HT1080 (cell line): ENCODE measurements at regions not wholly inside any gene's neighbourhood (a gene's known extent, or its start where the extent isn't known, plus 50 kb on each side); places are given as distances from the start of the nearest gene placed in this dataset.
A peak's percentile ranks its signal among the peaks of the same experiment; 100 is the strongest.

Experiments
- DNase-seq: peaks from one replicate; pipeline ENCODE4 v3.0.0-alpha.2; 2015; ENCODE audit warnings: low read depth

- DNase-seq: no peak
These were observed 147.9 kb upstream of the VANGL1 start for GRCh38 chr1:115493834-115494233.

GRCh38 chr1:115492880-115493279 lies 148.9 kb upstream of the VANGL1 start:
- DNase-seq: peak; percentile 62

- no peak for DNase-seq
These were observed 149.7 kb upstream of the VANGL1 start for GRCh38 chr1:115492019-115492595.

GRCh38 chr1:115491298-115492018 lies 150.3 kb upstream of the VANGL1 start:
- DNase-seq: no peak

- no peak for DNase-seq
These were observed 141.0 kb upstream of the NGF start for GRCh38 chr1:115479055-115479482.

- no peak for DNase-seq
These were observed 139.0 kb upstream of the NGF start for GRCh38 chr1:115477071-115477470.

- DNase-seq: peak; percentile 35
These were observed 138.6 kb upstream of the NGF start for GRCh38 chr1:115476616-115477015.

- no peak for DNase-seq
These were observed 137.9 kb upstream of the NGF start for GRCh38 chr1:115475901-115476300.

GRCh38 chr1:115475252-115475651 lies 137.2 kb upstream of the NGF start:
- DNase-seq: no peak

GRCh38 chr1:115473986-115474565 lies 136.0 kb upstream of the NGF start:
- DNase-seq: no peak

- DNase-seq: peak; percentile 87
These were observed 131.8 kb upstream of the NGF start for GRCh38 chr1:115469703-115470476.

- no peak for DNase-seq
These were observed 129.7 kb upstream of the NGF start for GRCh38 chr1:115467790-115468189.

GRCh38 chr1:115467196-115467595 lies 129.1 kb upstream of the NGF start:
- DNase-seq: no peak

GRCh38 chr1:115466433-115466832 lies 128.4 kb upstream of the NGF start:
- no peak for DNase-seq

GRCh38 chr1:115465802-115466363 lies 127.8 kb upstream of the NGF start:
- no peak for DNase-seq

- no peak for DNase-seq
These were observed 125.3 kb upstream of the NGF start for GRCh38 chr1:115463347-115463746.

- DNase-seq: no peak
These were observed 124.6 kb upstream of the NGF start for GRCh38 chr1:115462566-115463076.

- DNase-seq: no peak
These were observed 123.5 kb upstream of the NGF start for GRCh38 chr1:115461526-115461925.

GRCh38 chr1:115459161-115459560 lies 121.1 kb upstream of the NGF start:
- DNase-seq: no peak

GRCh38 chr1:115458426-115459114 lies 120.5 kb upstream of the NGF start:
- no peak for DNase-seq

GRCh38 chr1:115457289-115457688 lies 119.2 kb upstream of the NGF start:
- DNase-seq: no peak
